Smooth muscle cell (in vitro differentiated cells): ENCODE measurements at regions not wholly inside any gene's neighbourhood (a gene's known extent, or its start where the extent isn't known, plus 50 kb on each side); places are given as distances from the start of the nearest gene placed in this dataset.

ENCODE experiments used
- DNase-seq: peaks from one replicate; lab custom pipeline; 2025; ENCODE audit not compliant: unreplicated experiment; lab: John Stamatoyannopoulos, UW
- H2AFZ ChIP-seq: fragments of 200-600 bp; sonication (generic); 2 replicates; pipeline ENCODE4 v1.6.0; 2016; ENCODE audit warnings: antibody characterized with exemption, low read depth, mild to moderate bottlenecking
- H3F3A ChIP-seq: fragments of 200-600 bp; sonication (generic); 2 replicates; pipeline ENCODE4 v1.6.0; 2017; ENCODE audit warnings: antibody characterized with exemption, low read depth
- H3K27ac ChIP-seq: fragments of 200-600 bp; sonication (generic); 2 replicates; pipeline ENCODE4 v1.5.1; 2016; ENCODE audit warnings: low read depth, mild to moderate bottlenecking
- H3K27me3 ChIP-seq: fragments of 200-600 bp; sonication (generic); 2 replicates; pipeline ENCODE4 v1.6.1; 2016; ENCODE audit warnings: low read depth, mild to moderate bottlenecking
- H3K36me3 ChIP-seq: fragments of 200-600 bp; sonication (generic); 2 replicates; pipeline ENCODE4 v1.5.1; 2016; ENCODE audit warnings: low read depth
- H3K4me1 ChIP-seq: fragments of 200-600 bp; sonication (generic); 2 replicates; pipeline ENCODE4 v1.5.1; 2016; ENCODE audit warnings: low read depth
- H3K4me2 ChIP-seq: fragments of 200-600 bp; sonication (generic); 2 replicates; pipeline ENCODE4 v1.6.0; 2016; ENCODE audit warnings: mild to moderate bottlenecking
- H3K4me3 ChIP-seq: fragments of 200-600 bp; sonication (generic); 2 replicates; pipeline ENCODE4 v1.5.1; 2016; ENCODE audit warnings: mild to moderate bottlenecking
- H3K79me2 ChIP-seq: fragments of 200-600 bp; sonication (generic); 2 replicates; pipeline ENCODE4 v1.6.0; 2016; ENCODE audit warnings: low read depth, mild to moderate bottlenecking
- H3K9ac ChIP-seq: fragments of 200-600 bp; sonication (generic); 2 replicates; pipeline ENCODE4 v1.6.0; 2016; ENCODE audit warnings: low read depth
- H3K9me3 ChIP-seq: fragments of 200-600 bp; sonication (generic); replicated peaks from 2 replicates; pipeline ENCODE4 v1.5.1; 2016; ENCODE audit warnings: low read depth
- H4K20me1 ChIP-seq: fragments of 200-600 bp; sonication (generic); 2 replicates; pipeline ENCODE4 v1.6.0; 2016; ENCODE audit warnings: low read depth
- CTCF ChIP-seq: fragments of 200-600 bp; sonication (generic); IDR thresholded peaks from 2 replicates; pipeline ENCODE4 v1.5.1; 2017; ENCODE audit warnings: borderline replicate concordance, mild to moderate bottlenecking, antibody characterized with exemption; ENCODE audit not compliant: insufficient read depth, poor library complexity, severe bottlenecking
- WGBS: methylation state at CpG from one replicate; pipeline ENCODE4 v1.1.7; 2016; ENCODE audit warnings: low lambda C conversion rate; 5-methylcytosine and 5-hydroxymethylcytosine counted together

- H3K4me1 ChIP-seq = no peaks in the 10 kb centered on the region
- no peak overlapping the region for H3K9ac ChIP-seq
- H3K4me2 ChIP-seq = no peak overlapping the region
- H3K27me3 ChIP-seq = no peaks in the 10 kb centered on the region
- H2AFZ ChIP-seq = no peak overlapping the region
- H3K79me2 ChIP-seq = no peaks in the 10 kb centered on the region
- H3K36me3 ChIP-seq = no peaks in the 10 kb centered on the region
- TF ChIP-seq CTCF = no peak
- no peak overlapping the region for H3K27ac ChIP-seq
- no peaks in the 10 kb centered on the region for H3K9me3 ChIP-seq
- DNase-seq = no peak
- no peak overlapping the region for H3K4me3 ChIP-seq
- H4K20me1 ChIP-seq = no peaks in the 10 kb centered on the region
- H3F3A ChIP-seq = no peaks in the 10 kb centered on the region
Observed at GRCh38 chr10:20668985-20669384, 228.1 kb downstream of the NEBL start.

- no peaks in the 10 kb centered on the region for H3K79me2 ChIP-seq
- no peaks in the 10 kb centered on the region for H3F3A ChIP-seq
- no peak overlapping the region for H3K4me3 ChIP-seq
- H3K4me1 ChIP-seq = no peaks in the 10 kb centered on the region
- no peak overlapping the region for H3K4me2 ChIP-seq
- WGBS = 89% methylated on average over 3 of the region's 3 CpGs
- H3K27me3 ChIP-seq = no peaks in the 10 kb centered on the region
- H3K27ac ChIP-seq = no peak overlapping the region
- no peak for DNase-seq
- H3K9ac ChIP-seq = no peak overlapping the region
- H4K20me1 ChIP-seq = no peaks in the 10 kb centered on the region
- no peak for TF ChIP-seq CTCF
- no peaks in the 10 kb centered on the region for H3K9me3 ChIP-seq
- no peak overlapping the region for H2AFZ ChIP-seq
- H3K36me3 ChIP-seq = no peaks in the 10 kb centered on the region
Observed at GRCh38 chr10:20662742-20663141, 234.4 kb downstream of the NEBL start.

GRCh38 chr10:20659225-20659624 is 237.9 kb downstream of the NEBL start:
- Histone ChIP-seq H3K27me3 (no peaks in the 10 kb centered on the region), H3K79me2 (no peaks in the 10 kb centered on the region), H3K27ac (no peak overlapping the region), H3K36me3 (no peaks in the 10 kb centered on the region), H3K4me2 (no peak overlapping the region), H3K4me3 (no peak overlapping the region), H3K9ac (no peak overlapping the region), H2AFZ (no peak overlapping the region), H3K4me1 (no peaks in the 10 kb centered on the region), H3F3A (no peaks in the 10 kb centered on the region), H4K20me1 (no peaks in the 10 kb centered on the region), H3K9me3 (no peaks in the 10 kb centered on the region)
- no peak for DNase-seq
- 79% methylated on average over 2 of the region's 2 CpGs for WGBS
- TF ChIP-seq CTCF = no peak

- no peaks in the 10 kb centered on the region for H3K9me3 ChIP-seq
- H3F3A ChIP-seq = no peaks in the 10 kb centered on the region
- H4K20me1 ChIP-seq = no peaks in the 10 kb centered on the region
- H3K27ac ChIP-seq = no peak overlapping the region
- no peaks in the 10 kb centered on the region for H3K27me3 ChIP-seq
- H3K9ac ChIP-seq = no peak overlapping the region
- no peaks in the 10 kb centered on the region for H3K4me1 ChIP-seq
- H3K4me3 ChIP-seq = no peak overlapping the region
- no peaks in the 10 kb centered on the region for H3K36me3 ChIP-seq
- H3K79me2 ChIP-seq = no peaks in the 10 kb centered on the region
- TF ChIP-seq CTCF = no peak
- DNase-seq = no peak
- 89% methylated on average over 4 of the region's 4 CpGs for WGBS
- no peak overlapping the region for H3K4me2 ChIP-seq
- H2AFZ ChIP-seq = no peak overlapping the region
Observed at GRCh38 chr10:20658158-20658557, 239.0 kb downstream of the NEBL start.
